IMR-90 (cell line): ENCODE measurements at regions not wholly inside any gene's neighbourhood (a gene's known extent, or its start where the extent isn't known, plus 50 kb on each side); places are given as distances from the start of the nearest gene placed in this dataset.

Experiments
- ATAC-seq: fragments of 200-7000 bp; cut with Tn5 transposase; 2 replicates; pipeline ENCODE4 v1.9.1; 2020; ENCODE audit warnings: low read depth, mild to moderate bottlenecking, moderate library complexity
- BruUV-seq: library from RNA; stranded (reverse); fragments of 400-500 nt; replicated peaks from 2 replicates; lab custom pipeline; 2021; lab: Mats Ljungman, UMichigan
- CTCF ChIA-PET: fragments of 300-600 bp; formaldehyde crosslinking; extraction: SDS; loops from one replicate; lab custom pipeline; 2021; ENCODE audit warnings: antibody characterized with exemption; lab: Yijun Ruan, JAX
- POLR2A ChIA-PET: fragments of 300-600 bp; sonication (Branson Sonifier 250); formaldehyde crosslinking; loops from one replicate; lab custom pipeline; 2022; ENCODE audit warnings: antibody characterized with exemption; ENCODE audit not compliant: unreplicated experiment; lab: Charles Lee
- DNase-seq: peaks from one replicate; pipeline ENCODE4 v3.0.0; 2013
- H2AFZ ChIP-seq: replicated peaks from 2 replicates; pipeline ENCODE3; 2013; ENCODE audit warnings: low read length, mild to moderate bottlenecking; ENCODE audit not compliant: poor library complexity
- H2AK5ac ChIP-seq: 2 replicates; pipeline ENCODE4 v1.6.1; 2013; ENCODE audit warnings: low read depth, low read length, inconsistent platforms
- H2AK9ac ChIP-seq: replicated peaks from 2 replicates; pipeline ENCODE3; 2013; ENCODE audit warnings: mild to moderate bottlenecking, low read depth, low read length, moderate library complexity; ENCODE audit not compliant: poor library complexity
- H2BK120ac ChIP-seq: 2 replicates; pipeline ENCODE4 v1.6.1; 2013; ENCODE audit warnings: low read depth, low read length, inconsistent platforms
- H2BK15ac ChIP-seq: 3 replicates; pipeline ENCODE4 v1.6.1; 2013; ENCODE audit warnings: low read depth, low read length, inconsistent platforms
- H2BK20ac ChIP-seq: 2 replicates; pipeline ENCODE4 v1.6.1; 2013; ENCODE audit warnings: low read depth, mild to moderate bottlenecking, inconsistent platforms, low read length, moderate library complexity
- H2BK5ac ChIP-seq: 2 replicates; pipeline ENCODE4 v1.6.1; 2013; ENCODE audit warnings: mild to moderate bottlenecking, low read depth, low read length, inconsistent platforms; ENCODE audit not compliant: poor library complexity, severe bottlenecking
- H3K14ac ChIP-seq: replicated peaks from 2 replicates; pipeline ENCODE4 v1.6.1; 2013; ENCODE audit warnings: low read depth, low read length, inconsistent platforms
- H3K18ac ChIP-seq: 2 replicates; pipeline ENCODE4 v1.6.1; 2013; ENCODE audit warnings: low read depth, low read length, control low read depth
- H3K23ac ChIP-seq: 2 replicates; pipeline ENCODE4 v1.6.1; 2013; ENCODE audit warnings: low read depth, low read length, inconsistent platforms
- H3K27ac ChIP-seq: 2 replicates; pipeline ENCODE4 v1.5.1; 2013; ENCODE audit warnings: mild to moderate bottlenecking, control low read depth, low read length; ENCODE audit not compliant: insufficient read depth
- H3K27me3 ChIP-seq: 2 replicates; pipeline ENCODE4 v1.6.1; 2013; ENCODE audit warnings: low read length; ENCODE audit not compliant: control insufficient read depth, insufficient read depth
- H3K36me3 ChIP-seq: 2 replicates; pipeline ENCODE4 v1.6.1; 2013; ENCODE audit warnings: low read length, mixed read lengths; ENCODE audit not compliant: control insufficient read depth, insufficient read depth
- H3K4ac ChIP-seq: 2 replicates; pipeline ENCODE4 v1.6.1; 2013; ENCODE audit warnings: low read depth, low read length, inconsistent platforms
- H3K4me1 ChIP-seq: 2 replicates; pipeline ENCODE4 v1.6.1; 2013; ENCODE audit warnings: low read length, mixed read lengths; ENCODE audit not compliant: control insufficient read depth, insufficient read depth
- H3K4me2 ChIP-seq: 2 replicates; pipeline ENCODE4 v1.6.1; 2013; ENCODE audit warnings: low read depth, mild to moderate bottlenecking, control low read depth, low read length, moderate library complexity
- H3K4me3 ChIP-seq: 2 replicates; pipeline ENCODE4 v1.5.1; 2013; ENCODE audit warnings: low read depth, mild to moderate bottlenecking, control low read depth, low read length, moderate library complexity; ENCODE audit not compliant: insufficient read depth
- H3K56ac ChIP-seq: 2 replicates; pipeline ENCODE4 v1.6.1; 2013; ENCODE audit warnings: low read length, inconsistent platforms; ENCODE audit not compliant: insufficient read depth; ENCODE audit errors: extremely low read depth
- H3K79me1 ChIP-seq, 2 experiments: 2 replicates each; pipeline ENCODE4 v1.6.1; 2013; ENCODE audit warnings: low read length in 2 of 2, inconsistent platforms in 1 of 2, low read depth in 1 of 2
- H3K9ac ChIP-seq: 2 replicates; pipeline ENCODE4 v1.6.1; 2013; ENCODE audit warnings: low read depth, low read length, control low read depth
- H3K9me1 ChIP-seq: 2 replicates; pipeline ENCODE4 v1.6.1; 2013; ENCODE audit warnings: low read length, inconsistent platforms; ENCODE audit not compliant: insufficient read depth
- H3K9me3 ChIP-seq: 2 replicates; pipeline ENCODE4 v1.6.1; 2013; ENCODE audit warnings: low read length; ENCODE audit not compliant: control insufficient read depth, insufficient read depth
- H4K20me1 ChIP-seq: 2 replicates; pipeline ENCODE4 v1.6.1; 2013; ENCODE audit warnings: low read length, inconsistent platforms; ENCODE audit not compliant: insufficient read depth
- H4K5ac ChIP-seq: 2 replicates; pipeline ENCODE4 v1.6.1; 2013; ENCODE audit warnings: mild to moderate bottlenecking, low read depth, low read length, control low read depth
- H4K8ac ChIP-seq, 2 experiments: 2 replicates each; pipeline ENCODE4 v1.6.1; 2013; ENCODE audit warnings: low read depth in 2 of 2, low read length in 2 of 2, control low read depth in 1 of 2, inconsistent platforms in 1 of 2
- H4K91ac ChIP-seq: 2 replicates; pipeline ENCODE4 v1.6.1; 2013; ENCODE audit warnings: low read depth, low read length, inconsistent platforms; ENCODE audit not compliant: insufficient read depth
- FOS ChIP-seq: fragments of 150-350 bp; IDR thresholded peaks from 2 replicates; pipeline ENCODE4 v1.6.1; 2016; ENCODE audit warnings: low read depth, low read length
- MAFK ChIP-seq: IDR thresholded peaks from 2 replicates; pipeline ENCODE4 v1.6.1; 2012; ENCODE audit warnings: low read depth, low read length, improper control_type of control experiment
- MAZ ChIP-seq: IDR thresholded peaks from 2 replicates; pipeline ENCODE4 v1.6.1; 2012; ENCODE audit warnings: low read depth, mild to moderate bottlenecking, low read length, improper control_type of control experiment, moderate library complexity, borderline replicate concordance
- MXI1 ChIP-seq: IDR thresholded peaks from 2 replicates; pipeline ENCODE4 v1.6.1; 2012; ENCODE audit warnings: low read depth, mild to moderate bottlenecking, low read length, moderate library complexity, borderline replicate concordance
- NFE2L2 ChIP-seq: fragments of 150-350 bp; IDR thresholded peaks from 2 replicates; pipeline ENCODE4 v1.6.1; 2016; ENCODE audit warnings: low read depth, mild to moderate bottlenecking, low read length
- POLR2A ChIP-seq: IDR thresholded peaks from 2 replicates; pipeline ENCODE4 v1.6.1; 2012; ENCODE audit warnings: mild to moderate bottlenecking, low read depth, low read length
- RAD21 ChIP-seq: IDR thresholded peaks from 2 replicates; pipeline ENCODE4 v1.6.1; 2012; ENCODE audit warnings: low read length, improper control_type of control experiment
- RFX5 ChIP-seq: IDR thresholded peaks from 2 replicates; pipeline ENCODE4 v1.8.0; 2012; ENCODE audit warnings: low read depth, mild to moderate bottlenecking, low read length, moderate library complexity
- WGBS, 2 experiments: methylation state at CpG; one replicate each; pipeline versions ENCODE4 v1.1.5 to v1.1.7; 2013; ENCODE audit warnings: missing lambda C conversion rate in 2 of 2; ENCODE audit not compliant: insufficient read length in 1 of 2; ENCODE audit errors: extremely low coverage in 2 of 2; 5-methylcytosine and 5-hydroxymethylcytosine counted together
- dilution Hi-C: fragments of 300-500 bp; cut with HindIII; formaldehyde crosslinking; loops from one replicate; pipeline ENCODE4 v1.14.3; 2018; ENCODE audit warnings: low sequenced_read_pairs; ENCODE audit not compliant: unreplicated experiment
- in situ Hi-C: fragments of 300-500 bp; cut with MboI; formaldehyde crosslinking; loops from 3 replicates; pipeline ENCODE4 v1.14.3; 2019; ENCODE audit warnings: low sequenced_read_pairs, inconsistent platforms, mixed read lengths
- intact Hi-C: fragments of 100-400 bp; cut with micrococcal nuclease; formaldehyde crosslinking; loops from 2 replicates; pipeline ENCODE4 v1.10.0; 2022
- TF ChIP-seq, protein P1 (sequence below): fragments of 150-350 bp; IDR thresholded peaks from 2 replicates; pipeline ENCODE4 v1.6.1; 2017; ENCODE audit warnings: mild to moderate bottlenecking, antibody characterized with exemption, low read length, low read depth

DNA sequence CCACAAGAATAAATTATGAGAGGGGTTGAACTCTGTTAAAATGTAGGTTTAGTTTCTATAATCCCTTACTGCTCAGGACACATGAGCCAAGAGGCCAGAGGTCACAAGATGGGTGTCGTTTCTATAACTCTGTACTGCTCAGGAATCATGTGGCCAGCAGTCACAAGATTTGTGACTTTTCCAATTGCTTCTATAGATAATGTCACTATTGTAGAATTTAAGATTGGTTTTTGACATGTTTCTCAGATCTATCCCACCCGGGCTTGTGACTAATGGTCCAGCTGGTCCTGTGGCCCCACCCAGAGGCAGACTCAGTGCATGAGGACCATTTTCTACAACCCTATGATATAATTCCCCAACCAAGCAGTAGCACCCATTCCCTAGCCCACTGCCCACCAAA is 662.0 kb upstream of the KLF12 start:
- intact Hi-C loops: no loop called here
- Histone ChIP-seq H3K4me2 (no peak overlapping the region), H3K9me1 (no peaks in the 10 kb centered on the region), H2BK5ac (no peak overlapping the region), H2AK9ac (no peak overlapping the region), H4K20me1 (no peaks in the 10 kb centered on the region), H4K8ac (no peak overlapping the region), H2AK5ac (no peak overlapping the region), H3K27ac (no peak overlapping the region), H3K4ac (no peak overlapping the region), H3K4me1 (no peaks in the 10 kb centered on the region), H2BK20ac (no peak overlapping the region), H2BK15ac (no peak overlapping the region), H3K14ac (no peak overlapping the region), H2BK120ac (no peak overlapping the region), H3K9ac (no peak overlapping the region), H3K79me1 (no peaks in the 10 kb centered on the region), H3K9me3 (no peaks in the 10 kb centered on the region), H3K4me3 (no peak overlapping the region), H3K23ac (no peak overlapping the region), H3K36me3 (no peaks in the 10 kb centered on the region), H4K5ac (no peak overlapping the region), H3K27me3 (no peaks in the 10 kb centered on the region), H4K91ac (no peak overlapping the region), H3K18ac (no peak overlapping the region), H2AFZ (no peak overlapping the region), H3K56ac (no peak overlapping the region)
- POLR2A ChIA-PET: no interaction called here
- dilution Hi-C loops: no loop called here
- CTCF ChIA-PET: no interaction called here
- no TSS peak for BruUV-seq
- in situ Hi-C loops: no loop called here
- WGBS, 2 experiments: 100% methylated on average over 1 of the region's 2 CpGs; no CpG with 5 or more reads in 1 of the 2 experiments
- TF ChIP-seq MAFK: no peak
- TF ChIP-seq MXI1: no peak
- no peak for TF ChIP-seq FOS
- peak; percentile 26; the same call in 1 of the 2 replicates for TF ChIP-seq RAD21
- TF ChIP-seq POLR2A: no peak
- no peak for TF ChIP-seq MAZ
- no peak for TF ChIP-seq RFX5
- TF ChIP-seq, protein P1, sequence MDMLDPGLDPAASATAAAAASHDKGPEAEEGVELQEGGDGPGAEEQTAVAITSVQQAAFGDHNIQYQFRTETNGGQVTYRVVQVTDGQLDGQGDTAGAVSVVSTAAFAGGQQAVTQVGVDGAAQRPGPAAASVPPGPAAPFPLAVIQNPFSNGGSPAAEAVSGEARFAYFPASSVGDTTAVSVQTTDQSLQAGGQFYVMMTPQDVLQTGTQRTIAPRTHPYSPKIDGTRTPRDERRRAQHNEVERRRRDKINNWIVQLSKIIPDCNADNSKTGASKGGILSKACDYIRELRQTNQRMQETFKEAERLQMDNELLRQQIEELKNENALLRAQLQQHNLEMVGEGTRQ: no peak
- TF ChIP-seq NFE2L2: no peak
- peak; percentile 21; the same call in 1 of the 2 replicates for ATAC-seq
- DNase-seq: no peak
